Mesodermal cell (in vitro differentiated cells): ENCODE measurements at regions not wholly inside any gene's neighbourhood (a gene's known extent, or its start where the extent isn't known, plus 50 kb on each side); places are given as distances from the start of the nearest gene placed in this dataset.
"Not testable (repeated sequence)": the region's sequence is repeated elsewhere in the genome, so short reads cannot be mapped to it uniquely, and the experiment has no call there.

Experiments used
- H3K27ac ChIP-seq: 2 replicates; pipeline ENCODE4 v1.7.0; 2013; ENCODE audit warnings: mild to moderate bottlenecking, low read depth, low read length, moderate library complexity; ENCODE audit not compliant: severe bottlenecking
- H3K36me3 ChIP-seq: 2 replicates; pipeline ENCODE4 v1.7.1; 2013; ENCODE audit warnings: mild to moderate bottlenecking, low read length, moderate library complexity; ENCODE audit not compliant: control insufficient read depth, insufficient read depth
- H3K4me1 ChIP-seq: one replicate; pipeline ENCODE4 v1.7.1; 2013; ENCODE audit warnings: mild to moderate bottlenecking, low read length; ENCODE audit not compliant: insufficient read depth, control insufficient read depth, poor library complexity, severe bottlenecking
- H3K4me3 ChIP-seq: 2 replicates; pipeline ENCODE4 v1.7.0; 2013; ENCODE audit warnings: low read length, control low read depth, mild to moderate bottlenecking; ENCODE audit not compliant: insufficient read depth, poor library complexity, severe bottlenecking; ENCODE audit errors: extremely low read depth
- H3K9me3 ChIP-seq: 2 replicates; pipeline ENCODE4 v1.7.1; 2013; ENCODE audit warnings: mild to moderate bottlenecking, low read length, moderate library complexity; ENCODE audit not compliant: control insufficient read depth
- WGBS, 2 experiments: methylation state at CpG; one replicate each; pipeline ENCODE4 v1.1.5; 2013; ENCODE audit warnings: missing lambda C conversion rate in 2 of 2; ENCODE audit not compliant: insufficient coverage in 2 of 2; 5-methylcytosine and 5-hydroxymethylcytosine counted together

GRCh38 chrX:101749436-101749835 lies 89.8 kb upstream of the ARMCX2 start:
- WGBS, 2 experiments = no CpG with 5 or more reads among the region's 3 CpGs
- H3K9me3 ChIP-seq = no peaks in the 10 kb centered on the region
- H3K36me3 ChIP-seq = no peaks in the 10 kb centered on the region
- no peak overlapping the region for H3K27ac ChIP-seq
- H3K4me3 ChIP-seq = no peak overlapping the region
- peaks cover 6% of the 10 kb centered on the region for H3K4me1 ChIP-seq

- whole genome bisulfite sequencing, 2 experiments = 100% methylated on average over 1 of the region's 3 CpGs
- Histone ChIP-seq H3K4me3 (no peak overlapping the region), H3K36me3 (no peaks in the 10 kb centered on the region), H3K4me1 (peaks cover 6% of the 10 kb centered on the region), H3K27ac (no peak overlapping the region), H3K9me3 (no peaks in the 10 kb centered on the region)
Measured at GRCh38 chrX:101745046-101745445, 85.4 kb upstream of the ARMCX2 start.

GRCh38 chrX:101744085-101744484 lies 84.4 kb upstream of the ARMCX2 start:
- Histone ChIP-seq H3K9me3 (no peaks in the 10 kb centered on the region), H3K4me3 (no peak overlapping the region), H3K36me3 (no peaks in the 10 kb centered on the region), H3K4me1 (peaks cover 3% of the 10 kb centered on the region), H3K27ac (no peak overlapping the region)
- WGBS, 2 experiments = 69% methylated on average over 2 of the region's 3 CpGs; no CpG with 5 or more reads in 1 of the 2 experiments

- Histone ChIP-seq H3K36me3 (no peaks in the 10 kb centered on the region), H3K4me3 (no peak overlapping the region), H3K9me3 (no peaks in the 10 kb centered on the region), H3K27ac (no peak overlapping the region), H3K4me1 (peaks cover 3% of the 10 kb centered on the region)
- no CpG with 5 or more reads among the region's 2 CpGs for WGBS, 2 experiments
Measured at GRCh38 chrX:101740642-101741041, 81.0 kb upstream of the ARMCX2 start.

- not testable (repeated sequence) for H3K9me3 ChIP-seq, H3K4me1 ChIP-seq, H3K27ac ChIP-seq, H3K36me3 ChIP-seq, H3K4me3 ChIP-seq
- WGBS, 2 experiments = 97 to 100% methylated on average over 5 to 13 of the region's 24 CpGs
Measured at GRCh38 chrX:101738867-101739266, 79.2 kb upstream of the ARMCX2 start.

GRCh38 chrX:101738411-101738810 lies 78.8 kb upstream of the ARMCX2 start:
- not testable (repeated sequence) for H3K36me3 ChIP-seq, H3K4me1 ChIP-seq, H3K9me3 ChIP-seq, H3K4me3 ChIP-seq, H3K27ac ChIP-seq
- WGBS, 2 experiments = 100% methylated on average over 1 of the region's 17 CpGs; no CpG with 5 or more reads in 1 of the 2 experiments

GRCh38 chrX:101736651-101737050 lies 77.0 kb upstream of the ARMCX2 start:
- no peaks in the 10 kb centered on the region for H3K9me3 ChIP-seq
- H3K36me3 ChIP-seq = no peaks in the 10 kb centered on the region
- no peak overlapping the region for H3K4me3 ChIP-seq
- H3K4me1 ChIP-seq = no peaks in the 10 kb centered on the region
- WGBS, 2 experiments = no CpG with 5 or more reads among the region's 1 CpG
- no peak overlapping the region for H3K27ac ChIP-seq

- WGBS, 2 experiments = 80% methylated on average over 1 of the region's 1 CpG; no CpG with 5 or more reads in 1 of the 2 experiments
- Histone ChIP-seq H3K4me3 (no peak overlapping the region), H3K36me3 (no peaks in the 10 kb centered on the region), H3K9me3 (no peaks in the 10 kb centered on the region), H3K4me1 (no peaks in the 10 kb centered on the region), H3K27ac (peak overlapping the region; percentile 66)
Measured at GRCh38 chrX:101732870-101733269, 73.2 kb upstream of the ARMCX2 start.

GRCh38 chrX:101729986-101730385 lies 70.3 kb upstream of the ARMCX2 start:
- Histone ChIP-seq H3K27ac (no peak overlapping the region), H3K4me3 (no peak overlapping the region), H3K36me3 (no peaks in the 10 kb centered on the region), H3K4me1 (no peaks in the 10 kb centered on the region), H3K9me3 (no peaks in the 10 kb centered on the region)
- WGBS, 2 experiments = 88% methylated on average over 1 of the region's 1 CpG; no CpG with 5 or more reads in 1 of the 2 experiments
